Fibroblast of lung (primary cell): ENCODE measurements at regions not wholly inside any gene's neighbourhood (a gene's known extent, or its start where the extent isn't known, plus 50 kb on each side); places are given as distances from the start of the nearest gene placed in this dataset.

Experiments used
- CTCF ChIP-seq, 2 donors: IDR thresholded peaks in 1 of 2; conservative IDR thresholded peaks in 1 of 2; 1 replicate in 1 of 2; 2 replicates in 1 of 2; pipeline ENCODE4 v1.5.1; 2011 to 2012; ENCODE audit warnings: low read length in 2 of 2, control low read depth in 1 of 2, inconsistent platforms in 1 of 2, low read depth in 1 of 2, mild to moderate bottlenecking in 1 of 2
- EZH2 ChIP-seq: IDR thresholded peaks from 2 replicates; pipeline ENCODE4 v1.5.1; 2012; ENCODE audit warnings: low read length, control low read depth, mild to moderate bottlenecking; ENCODE audit errors: missing control alignments

GRCh38 chr14:49508124-49508523, 78.1 kb downstream of the RPS29 start:
- TF ChIP-seq CTCF (conservative IDR thresholded peaks at IDR 0.05 in 1 of 2, IDR thresholded peaks at IDR 0.05 in 1 of 2; ENCODE audit: low read depth in 1 of 2, low read length in 2 of 2) (no peak), EZH2 (no peak)
